ENCODE measurements at regions not wholly inside any gene's neighbourhood (a gene's known extent, or its start where the extent isn't known, plus 50 kb on each side); places are given as distances from the start of the nearest gene placed in this dataset.

- Mint-ChIP-seq H3K4me3 (no peak overlapping the region), H3K27ac (peak overlapping the region; percentile 47)
Measured at GRCh38 chr16:87127061-87127765, 190.0 kb downstream of the C16orf95 start.

GRCh38 chr16:87127766-87128147, 189.4 kb downstream of the C16orf95 start:
- H3K27me3 Mint-ChIP-seq (ENCODE audit: low read depth), result no peaks in the 10 kb centered on the region
- peaks cover 12% of the 10 kb centered on the region for H3K9me3 Mint-ChIP-seq
- peaks cover 22% of the 10 kb centered on the region for H3K4me1 Mint-ChIP-seq
- peaks cover 3% of the 10 kb centered on the region for H3K36me3 Mint-ChIP-seq
- H3K27ac Mint-ChIP-seq, result no peak overlapping the region
- no peak for DNase-seq (ENCODE audit: low spot score in 2 of 2, unreplicated experiment in 2 of 2)
- H3K4me3 Mint-ChIP-seq, result no peak overlapping the region
- no peak for TF ChIP-seq CTCF (IDR thresholded peaks at IDR 0.05; ENCODE audit: unreplicated experiment)

More at GRCh38 chr16:87127061-87127765, 190.0 kb downstream of the C16orf95 start:
- no peak for TF ChIP-seq CTCF (IDR thresholded peaks at IDR 0.05; ENCODE audit: unreplicated experiment)
- Mint-ChIP-seq H3K27me3 (ENCODE audit: low read depth) (no peaks in the 10 kb centered on the region), H3K9me3 (peaks cover 12% of the 10 kb centered on the region), H3K4me1 (peaks cover 17% of the 10 kb centered on the region), H3K36me3 (peaks cover 3% of the 10 kb centered on the region)
- DNase-seq (ENCODE audit: low spot score in 2 of 2, unreplicated experiment in 2 of 2), result no peak

GRCh38 chr16:87129771-87130170, 187.4 kb downstream of the C16orf95 start:
- H3K27me3 Mint-ChIP-seq (ENCODE audit: low read depth), result no peaks in the 10 kb centered on the region
- H3K4me1 Mint-ChIP-seq, result peaks cover 26% of the 10 kb centered on the region
- peaks cover 7% of the 10 kb centered on the region for H3K9me3 Mint-ChIP-seq
- H3K36me3 Mint-ChIP-seq, result peaks cover 3% of the 10 kb centered on the region
- H3K4me3 Mint-ChIP-seq, result no peak overlapping the region
- no peak overlapping the region for H3K27ac Mint-ChIP-seq
- DNase-seq (ENCODE audit: low spot score in 2 of 2, unreplicated experiment in 2 of 2), result no peak
- no peak for TF ChIP-seq CTCF (IDR thresholded peaks at IDR 0.05; ENCODE audit: unreplicated experiment)

GRCh38 chr16:87131061-87131995, 185.9 kb downstream of the C16orf95 start:
- no peak overlapping the region for H3K27ac Mint-ChIP-seq
- no peak overlapping the region for H3K4me3 Mint-ChIP-seq
- H3K4me1 Mint-ChIP-seq, result peaks cover 22% of the 10 kb centered on the region

GRCh38 chr16:87131996-87132345, 185.2 kb downstream of the C16orf95 start:
- DNase-seq (ENCODE audit: low spot score in 2 of 2, unreplicated experiment in 2 of 2), result no peak
- Mint-ChIP-seq H3K36me3 (peaks cover 3% of the 10 kb centered on the region), H3K4me3 (no peak overlapping the region), H3K4me1 (peaks cover 16% of the 10 kb centered on the region), H3K27me3 (ENCODE audit: low read depth) (no peaks in the 10 kb centered on the region), H3K9me3 (peaks cover 11% of the 10 kb centered on the region), H3K27ac (peak overlapping the region; percentile 41)
- TF ChIP-seq CTCF (IDR thresholded peaks at IDR 0.05; ENCODE audit: unreplicated experiment), result no peak

More at GRCh38 chr16:87131061-87131995, 185.9 kb downstream of the C16orf95 start:
- H3K36me3 Mint-ChIP-seq, result peaks cover 3% of the 10 kb centered on the region
- H3K27me3 Mint-ChIP-seq (ENCODE audit: low read depth), result no peaks in the 10 kb centered on the region
- peaks cover 7% of the 10 kb centered on the region for H3K9me3 Mint-ChIP-seq
- no peak for TF ChIP-seq CTCF (IDR thresholded peaks at IDR 0.05; ENCODE audit: unreplicated experiment)
- no peak for DNase-seq (ENCODE audit: low spot score in 2 of 2, unreplicated experiment in 2 of 2)
